ENCODE measurements at regions not wholly inside any gene's neighbourhood (a gene's known extent, or its start where the extent isn't known, plus 50 kb on each side); places are given as distances from the start of the nearest gene placed in this dataset.

DNA sequence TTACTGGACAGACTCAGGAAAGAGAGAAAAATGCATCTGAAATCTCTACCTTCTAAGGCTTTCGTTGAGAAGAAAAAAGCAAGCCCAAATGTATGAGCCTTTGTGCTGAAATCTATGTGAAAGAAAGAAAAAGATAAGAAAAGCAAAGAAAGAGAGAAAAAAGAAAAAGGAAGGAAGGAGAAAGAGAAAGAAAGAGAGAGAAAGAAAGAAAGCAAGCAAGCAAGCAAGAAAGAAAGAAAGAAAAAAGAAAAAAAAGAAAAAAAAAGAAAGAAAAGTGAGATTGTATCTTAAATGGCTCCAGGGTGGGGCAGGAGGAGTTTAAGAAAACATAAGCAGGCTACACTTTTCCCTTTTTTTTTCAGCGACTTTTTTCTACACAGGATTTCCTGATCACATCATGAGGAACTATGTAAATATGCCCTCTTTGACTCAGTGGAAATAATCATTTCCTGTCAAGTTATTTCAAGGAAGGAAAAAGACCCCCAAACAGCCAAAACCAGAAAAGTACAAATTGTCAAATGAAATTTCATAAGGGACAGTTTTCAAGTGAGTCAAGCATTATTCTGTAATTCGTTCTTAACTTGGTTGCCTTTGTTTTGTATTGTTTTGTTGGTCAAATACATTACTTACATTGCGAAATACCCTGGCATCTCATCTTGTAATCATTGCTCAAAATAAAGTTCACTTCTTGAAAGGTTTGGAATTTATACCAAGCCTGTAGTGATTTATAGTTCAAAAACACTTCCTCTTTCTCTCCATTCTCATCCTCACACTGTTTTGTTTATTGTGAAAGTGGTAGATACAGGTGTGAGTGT, 79.5 kb upstream of the RNF217 start:
- H3K27ac ChIP-seq (ENCODE audit: low read length): no peak overlapping the region
- H3K9me2 ChIP-seq (ENCODE audit: insufficient read depth, low read length): no peaks in the 10 kb centered on the region
- H4K20me1 ChIP-seq (ENCODE audit: insufficient read depth): no peaks in the 10 kb centered on the region
- no peaks in the 10 kb centered on the region for H3F3A ChIP-seq (ENCODE audit: insufficient read depth, low read length, poor library complexity, severe bottlenecking)
- H3K79me2 ChIP-seq (replicated peaks; ENCODE audit: insufficient read depth, low read length): no peaks in the 10 kb centered on the region
- no peaks in the 10 kb centered on the region for H3K36me3 ChIP-seq (ENCODE audit: insufficient read depth, low read length)
- no peak overlapping the region for H3K4me2 ChIP-seq (ENCODE audit: low read length)
- H2AFZ ChIP-seq (ENCODE audit: low read depth, low read length): no peak overlapping the region
- no peaks in the 10 kb centered on the region for H3K27me3 ChIP-seq (ENCODE audit: insufficient read depth, low read depth, low read length)
- no peak overlapping the region for H3K9ac ChIP-seq (ENCODE audit: low read length)
- H3K4me3 ChIP-seq (ENCODE audit: low read length): no peak overlapping the region
- no peaks in the 10 kb centered on the region for H3K9me3 ChIP-seq (ENCODE audit: low read length)
- no peak for TF ChIP-seq CTCF (IDR thresholded peaks at IDR 0.05; ENCODE audit: poor library complexity, severe bottlenecking)
- TF ChIP-seq POLR2AphosphoS5 (IDR thresholded peaks at IDR 0.05): no peak
- no peak for TF ChIP-seq EZH2 (IDR thresholded peaks at IDR 0.05; ENCODE audit: borderline replicate concordance, insufficient read depth, low read length, poor library complexity, severe bottlenecking)
- TF ChIP-seq TAF1 (IDR thresholded peaks at IDR 0.05; ENCODE audit: low read depth): no peak
- no peak for TF ChIP-seq MXI1 (conservative IDR thresholded peaks at IDR 0.05; ENCODE audit: poor library complexity, severe bottlenecking)
- no peak for TF ChIP-seq RAD21 (conservative IDR thresholded peaks at IDR 0.05)
- TF ChIP-seq EP300 (conservative IDR thresholded peaks at IDR 0.05; ENCODE audit: poor library complexity, severe bottlenecking): peak; percentile 4

DNA sequence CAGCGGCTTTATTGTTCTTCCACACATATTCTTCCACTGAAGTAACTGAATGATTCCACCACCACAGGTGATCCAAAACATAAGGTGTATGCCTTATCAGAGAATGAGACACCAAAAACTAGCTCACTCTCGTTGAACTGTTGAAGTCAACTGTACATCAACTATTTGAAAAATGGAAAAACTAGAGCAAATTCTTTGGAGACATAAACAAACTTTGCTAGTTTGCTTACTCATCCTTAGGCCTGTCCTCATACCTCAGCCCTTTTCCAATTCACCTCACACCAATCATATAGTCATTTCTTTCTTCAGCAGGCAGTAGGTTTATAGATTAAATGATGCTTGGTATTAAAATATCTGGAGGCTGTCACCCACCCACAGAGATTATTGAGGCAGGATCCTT, 77.1 kb upstream of the RNF217 start:
- no peaks in the 10 kb centered on the region for H3K27me3 ChIP-seq (ENCODE audit: insufficient read depth, low read depth, low read length)
- no peak overlapping the region for H3K27ac ChIP-seq (ENCODE audit: low read length)
- no peak overlapping the region for H3K4me2 ChIP-seq (ENCODE audit: low read length)
- H3F3A ChIP-seq (ENCODE audit: insufficient read depth, low read length, poor library complexity, severe bottlenecking): no peaks in the 10 kb centered on the region
- H3K79me2 ChIP-seq (replicated peaks; ENCODE audit: insufficient read depth, low read length): no peaks in the 10 kb centered on the region
- no peak for TF ChIP-seq POLR2AphosphoS5 (IDR thresholded peaks at IDR 0.05)
- TF ChIP-seq SMC3 (conservative IDR thresholded peaks at IDR 0.05; ENCODE audit: poor library complexity): no peak
- TF ChIP-seq RAD21 (conservative IDR thresholded peaks at IDR 0.05): no peak
- TF ChIP-seq, protein P1, sequence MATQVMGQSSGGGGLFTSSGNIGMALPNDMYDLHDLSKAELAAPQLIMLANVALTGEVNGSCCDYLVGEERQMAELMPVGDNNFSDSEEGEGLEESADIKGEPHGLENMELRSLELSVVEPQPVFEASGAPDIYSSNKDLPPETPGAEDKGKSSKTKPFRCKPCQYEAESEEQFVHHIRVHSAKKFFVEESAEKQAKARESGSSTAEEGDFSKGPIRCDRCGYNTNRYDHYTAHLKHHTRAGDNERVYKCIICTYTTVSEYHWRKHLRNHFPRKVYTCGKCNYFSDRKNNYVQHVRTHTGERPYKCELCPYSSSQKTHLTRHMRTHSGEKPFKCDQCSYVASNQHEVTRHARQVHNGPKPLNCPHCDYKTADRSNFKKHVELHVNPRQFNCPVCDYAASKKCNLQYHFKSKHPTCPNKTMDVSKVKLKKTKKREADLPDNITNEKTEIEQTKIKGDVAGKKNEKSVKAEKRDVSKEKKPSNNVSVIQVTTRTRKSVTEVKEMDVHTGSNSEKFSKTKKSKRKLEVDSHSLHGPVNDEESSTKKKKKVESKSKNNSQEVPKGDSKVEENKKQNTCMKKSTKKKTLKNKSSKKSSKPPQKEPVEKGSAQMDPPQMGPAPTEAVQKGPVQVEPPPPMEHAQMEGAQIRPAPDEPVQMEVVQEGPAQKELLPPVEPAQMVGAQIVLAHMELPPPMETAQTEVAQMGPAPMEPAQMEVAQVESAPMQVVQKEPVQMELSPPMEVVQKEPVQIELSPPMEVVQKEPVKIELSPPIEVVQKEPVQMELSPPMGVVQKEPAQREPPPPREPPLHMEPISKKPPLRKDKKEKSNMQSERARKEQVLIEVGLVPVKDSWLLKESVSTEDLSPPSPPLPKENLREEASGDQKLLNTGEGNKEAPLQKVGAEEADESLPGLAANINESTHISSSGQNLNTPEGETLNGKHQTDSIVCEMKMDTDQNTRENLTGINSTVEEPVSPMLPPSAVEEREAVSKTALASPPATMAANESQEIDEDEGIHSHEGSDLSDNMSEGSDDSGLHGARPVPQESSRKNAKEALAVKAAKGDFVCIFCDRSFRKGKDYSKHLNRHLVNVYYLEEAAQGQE (IDR thresholded peaks at IDR 0.05; ENCODE audit: borderline replicate concordance): no peak
- no peak for TF ChIP-seq TAF1 (IDR thresholded peaks at IDR 0.05; ENCODE audit: low read depth)
- TF ChIP-seq CTCF (IDR thresholded peaks at IDR 0.05; ENCODE audit: poor library complexity, severe bottlenecking): no peak
- no peak for TF ChIP-seq MXI1 (conservative IDR thresholded peaks at IDR 0.05; ENCODE audit: poor library complexity, severe bottlenecking)
- no peaks in the 10 kb centered on the region for H3K9me3 ChIP-seq (ENCODE audit: low read length)
- H3K36me3 ChIP-seq (ENCODE audit: insufficient read depth, low read length): no peaks in the 10 kb centered on the region
- no peaks in the 10 kb centered on the region for H3K9me2 ChIP-seq (ENCODE audit: insufficient read depth, low read length)
- no peak overlapping the region for H2AFZ ChIP-seq (ENCODE audit: low read depth, low read length)
- H3K9ac ChIP-seq (ENCODE audit: low read length): no peak overlapping the region
- H3K4me3 ChIP-seq (ENCODE audit: low read length): no peak overlapping the region
- no peaks in the 10 kb centered on the region for H4K20me1 ChIP-seq (ENCODE audit: insufficient read depth)

Measured in neural cell (in vitro differentiated cells).